ENCODE measurements at regions not wholly inside any gene's neighbourhood (a gene's known extent, or its start where the extent isn't known, plus 50 kb on each side); places are given as distances from the start of the nearest gene placed in this dataset.

GRCh38 chr2:220575963-220576362 is 948.5 kb downstream of the SLC4A3 start:
- TF ChIP-seq CTCF (tag by site-specific recombination; IDR thresholded peaks at IDR 0.05) (no peak), KLF8 (tag by site-specific recombination; IDR thresholded peaks at IDR 0.05) (no peak), ZNF76 (tag by site-specific recombination; IDR thresholded peaks at IDR 0.05; ENCODE audit: borderline replicate concordance, low read depth) (no peak), ZNF555 (tag by site-specific recombination; conservative IDR thresholded peaks at IDR 0.05) (no peak), ZNF114 (tag by site-specific recombination; IDR thresholded peaks at IDR 0.05) (no peak), ZFHX2 (tag by site-specific recombination; conservative IDR thresholded peaks at IDR 0.05) (no peak), ZNF18 (tag by site-specific recombination; IDR thresholded peaks at IDR 0.05) (no peak), ZNF558 (tag by site-specific recombination; IDR thresholded peaks at IDR 0.05) (no peak)
